ENCODE measurements at regions not wholly inside any gene's neighbourhood (a gene's known extent, or its start where the extent isn't known, plus 50 kb on each side); places are given as distances from the start of the nearest gene placed in this dataset.

DNA sequence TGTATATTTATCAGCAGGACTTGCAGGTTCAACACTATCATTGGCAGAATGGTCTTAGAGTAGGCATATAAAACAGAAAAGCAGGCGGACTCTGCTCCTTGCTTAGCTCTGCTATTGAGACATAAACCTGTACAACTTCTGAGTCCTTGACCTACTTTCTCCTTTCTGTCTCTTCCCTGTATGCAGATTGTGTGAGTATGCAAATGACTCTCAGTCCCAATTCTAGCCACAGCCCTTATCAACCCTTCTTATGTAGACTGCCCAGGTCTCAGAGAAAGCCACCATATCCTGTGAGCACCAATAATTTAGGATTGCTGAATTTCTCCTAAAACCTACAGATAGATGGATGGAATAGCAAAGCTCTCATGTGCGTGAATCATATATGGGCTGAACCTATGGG lies 367.6 kb upstream of the DDI1 start:
- no peak for TF ChIP-seq SNAI2 (CRISPR knock-in tag; IDR thresholded peaks at IDR 0.05)
- no peak for TF ChIP-seq TCF4 (CRISPR knock-in tag; IDR thresholded peaks at IDR 0.05; ENCODE audit: borderline replicate concordance)
- no peak for TF ChIP-seq ZFP30 (CRISPR knock-in tag; IDR thresholded peaks at IDR 0.05)
- TF ChIP-seq ARNTL (CRISPR knock-in tag; IDR thresholded peaks at IDR 0.05; ENCODE audit: borderline replicate concordance, low read depth), result no peak
- TF ChIP-seq, protein P1, sequence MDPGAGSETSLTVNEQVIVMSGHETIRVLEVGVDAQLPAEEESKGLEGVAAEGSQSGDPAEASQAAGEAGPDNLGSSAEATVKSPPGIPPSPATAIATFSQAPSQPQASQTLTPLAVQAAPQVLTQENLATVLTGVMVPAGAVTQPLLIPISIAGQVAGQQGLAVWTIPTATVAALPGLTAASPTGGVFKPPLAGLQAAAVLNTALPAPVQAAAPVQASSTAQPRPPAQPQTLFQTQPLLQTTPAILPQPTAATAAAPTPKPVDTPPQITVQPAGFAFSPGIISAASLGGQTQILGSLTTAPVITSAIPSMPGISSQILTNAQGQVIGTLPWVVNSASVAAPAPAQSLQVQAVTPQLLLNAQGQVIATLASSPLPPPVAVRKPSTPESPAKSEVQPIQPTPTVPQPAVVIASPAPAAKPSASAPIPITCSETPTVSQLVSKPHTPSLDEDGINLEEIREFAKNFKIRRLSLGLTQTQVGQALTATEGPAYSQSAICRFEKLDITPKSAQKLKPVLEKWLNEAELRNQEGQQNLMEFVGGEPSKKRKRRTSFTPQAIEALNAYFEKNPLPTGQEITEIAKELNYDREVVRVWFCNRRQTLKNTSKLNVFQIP (CRISPR knock-in tag; IDR thresholded peaks at IDR 0.05; ENCODE audit: borderline replicate concordance, low read depth), result no peak
- TF ChIP-seq, protein P2, sequence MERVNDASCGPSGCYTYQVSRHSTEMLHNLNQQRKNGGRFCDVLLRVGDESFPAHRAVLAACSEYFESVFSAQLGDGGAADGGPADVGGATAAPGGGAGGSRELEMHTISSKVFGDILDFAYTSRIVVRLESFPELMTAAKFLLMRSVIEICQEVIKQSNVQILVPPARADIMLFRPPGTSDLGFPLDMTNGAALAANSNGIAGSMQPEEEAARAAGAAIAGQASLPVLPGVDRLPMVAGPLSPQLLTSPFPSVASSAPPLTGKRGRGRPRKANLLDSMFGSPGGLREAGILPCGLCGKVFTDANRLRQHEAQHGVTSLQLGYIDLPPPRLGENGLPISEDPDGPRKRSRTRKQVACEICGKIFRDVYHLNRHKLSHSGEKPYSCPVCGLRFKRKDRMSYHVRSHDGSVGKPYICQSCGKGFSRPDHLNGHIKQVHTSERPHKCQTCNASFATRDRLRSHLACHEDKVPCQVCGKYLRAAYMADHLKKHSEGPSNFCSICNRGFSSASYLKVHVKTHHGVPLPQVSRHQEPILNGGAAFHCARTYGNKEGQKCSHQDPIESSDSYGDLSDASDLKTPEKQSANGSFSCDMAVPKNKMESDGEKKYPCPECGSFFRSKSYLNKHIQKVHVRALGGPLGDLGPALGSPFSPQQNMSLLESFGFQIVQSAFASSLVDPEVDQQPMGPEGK (CRISPR knock-in tag; IDR thresholded peaks at IDR 0.05; ENCODE audit: borderline replicate concordance), result no peak
- TF ChIP-seq ZNF70 (CRISPR knock-in tag; IDR thresholded peaks at IDR 0.05), result no peak
- TF ChIP-seq CSRNP3 (CRISPR knock-in tag; IDR thresholded peaks at IDR 0.05), result no peak
